PFSK-1 (cell line): ENCODE measurements at regions not wholly inside any gene's neighbourhood (a gene's known extent, or its start where the extent isn't known, plus 50 kb on each side); places are given as distances from the start of the nearest gene placed in this dataset.

Source experiments
- FOXP2 ChIP-seq: optimal IDR thresholded peaks from 2 replicates; pipeline ENCODE3; 2011; ENCODE audit warnings: borderline replicate concordance, control low read depth, inconsistent platforms; ENCODE audit not compliant: insufficient read depth; ENCODE audit errors: extremely low read length, extremely low read depth
- POLR2AphosphoS5 ChIP-seq: IDR thresholded peaks from 2 replicates; pipeline ENCODE4 v1.6.1; 2012; ENCODE audit warnings: low read depth, mild to moderate bottlenecking, control low read depth, low read length, moderate library complexity
- SIN3A ChIP-seq: IDR thresholded peaks from 2 replicates; pipeline ENCODE4 v1.6.1; 2012; ENCODE audit warnings: mild to moderate bottlenecking, low read length, moderate library complexity, borderline replicate concordance; ENCODE audit not compliant: insufficient read depth
- TAF1 ChIP-seq: IDR thresholded peaks from 2 replicates; pipeline ENCODE4 v1.6.1; 2012; ENCODE audit warnings: low read length, control low read depth, borderline replicate concordance; ENCODE audit not compliant: insufficient read depth
- TF ChIP-seq, protein P1 (sequence below), 2 experiments: IDR thresholded peaks; 2 replicates each; pipeline versions ENCODE4 v1.6.1 to v1.8.0; 2011 to 2012; ENCODE audit warnings: low read depth in 2 of 2, low read length in 2 of 2, control low read depth in 1 of 2, inconsistent platforms in 1 of 2, mild to moderate bottlenecking in 1 of 2, moderate library complexity in 1 of 2; ENCODE audit not compliant: insufficient read depth in 1 of 2

DNA sequence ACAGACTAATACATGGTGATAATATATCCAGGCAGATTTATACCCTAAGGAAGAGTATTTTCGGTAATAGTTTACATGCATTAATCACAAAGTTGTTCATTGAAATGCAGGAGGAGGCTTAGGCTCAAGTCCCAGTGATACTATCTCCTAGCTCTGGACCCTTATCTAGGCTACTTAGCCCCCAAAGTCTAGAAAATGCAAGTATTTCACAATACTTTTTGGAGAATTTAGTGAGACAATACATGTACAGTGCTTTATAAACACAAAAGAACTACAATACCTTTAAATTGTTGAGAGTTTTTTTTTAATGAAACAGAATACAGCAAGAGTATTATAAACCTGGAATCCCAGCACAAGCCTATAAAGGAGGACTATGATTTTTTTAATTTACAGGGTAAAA lies 473.9 kb downstream of the HS3ST3B1 start:
- TF ChIP-seq, protein P1, sequence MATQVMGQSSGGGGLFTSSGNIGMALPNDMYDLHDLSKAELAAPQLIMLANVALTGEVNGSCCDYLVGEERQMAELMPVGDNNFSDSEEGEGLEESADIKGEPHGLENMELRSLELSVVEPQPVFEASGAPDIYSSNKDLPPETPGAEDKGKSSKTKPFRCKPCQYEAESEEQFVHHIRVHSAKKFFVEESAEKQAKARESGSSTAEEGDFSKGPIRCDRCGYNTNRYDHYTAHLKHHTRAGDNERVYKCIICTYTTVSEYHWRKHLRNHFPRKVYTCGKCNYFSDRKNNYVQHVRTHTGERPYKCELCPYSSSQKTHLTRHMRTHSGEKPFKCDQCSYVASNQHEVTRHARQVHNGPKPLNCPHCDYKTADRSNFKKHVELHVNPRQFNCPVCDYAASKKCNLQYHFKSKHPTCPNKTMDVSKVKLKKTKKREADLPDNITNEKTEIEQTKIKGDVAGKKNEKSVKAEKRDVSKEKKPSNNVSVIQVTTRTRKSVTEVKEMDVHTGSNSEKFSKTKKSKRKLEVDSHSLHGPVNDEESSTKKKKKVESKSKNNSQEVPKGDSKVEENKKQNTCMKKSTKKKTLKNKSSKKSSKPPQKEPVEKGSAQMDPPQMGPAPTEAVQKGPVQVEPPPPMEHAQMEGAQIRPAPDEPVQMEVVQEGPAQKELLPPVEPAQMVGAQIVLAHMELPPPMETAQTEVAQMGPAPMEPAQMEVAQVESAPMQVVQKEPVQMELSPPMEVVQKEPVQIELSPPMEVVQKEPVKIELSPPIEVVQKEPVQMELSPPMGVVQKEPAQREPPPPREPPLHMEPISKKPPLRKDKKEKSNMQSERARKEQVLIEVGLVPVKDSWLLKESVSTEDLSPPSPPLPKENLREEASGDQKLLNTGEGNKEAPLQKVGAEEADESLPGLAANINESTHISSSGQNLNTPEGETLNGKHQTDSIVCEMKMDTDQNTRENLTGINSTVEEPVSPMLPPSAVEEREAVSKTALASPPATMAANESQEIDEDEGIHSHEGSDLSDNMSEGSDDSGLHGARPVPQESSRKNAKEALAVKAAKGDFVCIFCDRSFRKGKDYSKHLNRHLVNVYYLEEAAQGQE (IDR thresholded peaks at IDR 0.05; ENCODE audit: insufficient read depth in 1 of 2, low read depth in 2 of 2, low read length in 2 of 2) = no peak
- no peak for TF ChIP-seq POLR2AphosphoS5
- TF ChIP-seq TAF1 = no peak
- TF ChIP-seq SIN3A = no peak
- no peak for TF ChIP-seq FOXP2
